ENCODE measurements at regions not wholly inside any gene's neighbourhood (a gene's known extent, or its start where the extent isn't known, plus 50 kb on each side); places are given as distances from the start of the nearest gene placed in this dataset.

DNA sequence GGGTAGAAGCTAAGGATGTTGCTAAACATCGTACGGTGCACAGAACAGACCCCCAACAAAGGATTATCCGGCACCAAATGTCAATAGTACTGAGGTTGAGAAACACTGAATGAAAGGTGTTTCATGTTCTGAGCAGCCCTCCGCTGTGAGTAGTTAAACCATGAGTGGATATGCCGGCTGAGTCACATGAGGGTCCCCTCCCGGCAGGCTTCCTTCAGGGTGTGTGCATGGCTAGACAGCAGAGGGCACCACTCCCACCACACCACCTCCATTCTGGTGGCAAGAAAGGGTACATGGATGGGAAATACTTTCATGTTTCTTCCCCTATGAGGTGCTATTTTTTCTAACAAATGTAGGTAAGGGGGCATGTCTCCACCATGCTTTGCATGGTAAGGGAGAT is 128.3 kb upstream of the SEMA6D start:
- TF ChIP-seq, protein P1, sequence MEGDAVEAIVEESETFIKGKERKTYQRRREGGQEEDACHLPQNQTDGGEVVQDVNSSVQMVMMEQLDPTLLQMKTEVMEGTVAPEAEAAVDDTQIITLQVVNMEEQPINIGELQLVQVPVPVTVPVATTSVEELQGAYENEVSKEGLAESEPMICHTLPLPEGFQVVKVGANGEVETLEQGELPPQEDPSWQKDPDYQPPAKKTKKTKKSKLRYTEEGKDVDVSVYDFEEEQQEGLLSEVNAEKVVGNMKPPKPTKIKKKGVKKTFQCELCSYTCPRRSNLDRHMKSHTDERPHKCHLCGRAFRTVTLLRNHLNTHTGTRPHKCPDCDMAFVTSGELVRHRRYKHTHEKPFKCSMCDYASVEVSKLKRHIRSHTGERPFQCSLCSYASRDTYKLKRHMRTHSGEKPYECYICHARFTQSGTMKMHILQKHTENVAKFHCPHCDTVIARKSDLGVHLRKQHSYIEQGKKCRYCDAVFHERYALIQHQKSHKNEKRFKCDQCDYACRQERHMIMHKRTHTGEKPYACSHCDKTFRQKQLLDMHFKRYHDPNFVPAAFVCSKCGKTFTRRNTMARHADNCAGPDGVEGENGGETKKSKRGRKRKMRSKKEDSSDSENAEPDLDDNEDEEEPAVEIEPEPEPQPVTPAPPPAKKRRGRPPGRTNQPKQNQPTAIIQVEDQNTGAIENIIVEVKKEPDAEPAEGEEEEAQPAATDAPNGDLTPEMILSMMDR (IDR thresholded peaks at IDR 0.05; ENCODE audit: low read length) = no peak
- TF ChIP-seq EZH2phosphoT487 (IDR thresholded peaks at IDR 0.05; ENCODE audit: low read length) = no peak

Measured in MM.1S (cell line).